22Rv1 (cell line): ENCODE measurements at regions not wholly inside any gene's neighbourhood (a gene's known extent, or its start where the extent isn't known, plus 50 kb on each side); places are given as distances from the start of the nearest gene placed in this dataset.

Source experiments
- CTCF ChIP-seq: fragments of 450-650 bp; IDR thresholded peaks from 2 replicates; pipeline ENCODE4 v1.5.1; 2017; ENCODE audit warnings: mild to moderate bottlenecking
- ZFX ChIP-seq: fragments of 450-650 bp; IDR thresholded peaks from 2 replicates; pipeline ENCODE4 v1.6.1; 2017; ENCODE audit warnings: antibody characterized with exemption, borderline replicate concordance

- TF ChIP-seq CTCF (no peak), ZFX (no peak)
These were observed 171.7 kb downstream of the C3orf38 start for GRCh38 chr3:88321363-88322050.
